Right lobe of liver (tissue), 6 donors: ENCODE measurements at regions not wholly inside any gene's neighbourhood (a gene's known extent, or its start where the extent isn't known, plus 50 kb on each side); places are given as distances from the start of the nearest gene placed in this dataset.

ENCODE experiments used
- ATAC-seq, 4 donors: fragments of 200-7000 bp; cut with Tn5 transposase; one replicate each; pipeline ENCODE4 v1.9.1; 2020; ENCODE audit warnings: mild to moderate bottlenecking in 4 of 4, moderate library complexity in 4 of 4
- DNase-seq, 3 donors: peaks; one replicate each; pipeline ENCODE4 v3.0.0-alpha.2; 2020
- H3K27ac ChIP-seq, 3 donors: fragments of 200-600 bp; one replicate each; pipeline ENCODE4 v1.8.0; 2022
- H3K27me3 ChIP-seq, 2 donors: fragments of 200-600 bp; one replicate each; pipeline ENCODE4 v1.8.0; 2022
- H3K36me3 ChIP-seq, 4 donors: fragments of 200-600 bp; sonication (generic) in 1 of 4; one replicate each; pipeline versions ENCODE4 v1.5.1 to v1.8.0; 2017 to 2022; ENCODE audit warnings: control low read depth in 1 of 4
- H3K4me1 ChIP-seq, 4 donors: fragments of 200-600 bp; sonication (generic) in 1 of 4; one replicate each; pipeline versions ENCODE4 v1.5.1 to v1.8.0; 2017 to 2022; ENCODE audit warnings: control low read depth in 1 of 4
- H3K4me3 ChIP-seq, 3 donors: fragments of 200-600 bp; one replicate each; pipeline ENCODE4 v1.8.0; 2022
- H3K9me3 ChIP-seq, 4 donors: fragments of 200-600 bp; sonication (generic) in 1 of 4; one replicate each; pipeline versions ENCODE4 v1.5.1 to v1.8.0; 2017 to 2022; ENCODE audit warnings: control low read depth in 1 of 4
- POLR2A ChIP-seq: fragments of 450-650 bp; IDR thresholded peaks from one replicate; pipeline ENCODE4 v1.6.1; 2017; ENCODE audit warnings: antibody characterized with exemption, mild to moderate bottlenecking
- WGBS: methylation state at CpG from one replicate; pipeline ENCODE4 v1.1.6; 2018; ENCODE audit warnings: low coverage, low lambda C conversion rate; ENCODE audit not compliant: insufficient coverage; ENCODE audit errors: missing lambda C conversion rate; 5-methylcytosine and 5-hydroxymethylcytosine counted together
- intact Hi-C, 2 donors: fragments of 100-400 bp; cut with DNase I; formaldehyde crosslinking; loops; one replicate each; pipeline versions ENCODE4 v1.11.2 to v1.14.1; 2022
- TF ChIP-seq, protein P1 (sequence below), 4 donors: fragments of 200-600 bp in 3 of 4; fragments of 450-650 bp in 1 of 4; IDR thresholded peaks; one replicate each; pipeline versions ENCODE4 v1.5.1 to v1.8.0; 2016 to 2022; ENCODE audit warnings: antibody characterized with exemption in 4 of 4, mild to moderate bottlenecking in 2 of 4
- donor health status: DM: no; HTN: yes; CAD: no.
- donor health status: DM: no; HTN: no; CAD: no.
- donor health status: DM: no; HTN: no; CAD: no.
- donor health status: DM: no; HTN: yes; CAD: no.
- donor health status: DM: no; HTN: yes; CAD: no.

DNA sequence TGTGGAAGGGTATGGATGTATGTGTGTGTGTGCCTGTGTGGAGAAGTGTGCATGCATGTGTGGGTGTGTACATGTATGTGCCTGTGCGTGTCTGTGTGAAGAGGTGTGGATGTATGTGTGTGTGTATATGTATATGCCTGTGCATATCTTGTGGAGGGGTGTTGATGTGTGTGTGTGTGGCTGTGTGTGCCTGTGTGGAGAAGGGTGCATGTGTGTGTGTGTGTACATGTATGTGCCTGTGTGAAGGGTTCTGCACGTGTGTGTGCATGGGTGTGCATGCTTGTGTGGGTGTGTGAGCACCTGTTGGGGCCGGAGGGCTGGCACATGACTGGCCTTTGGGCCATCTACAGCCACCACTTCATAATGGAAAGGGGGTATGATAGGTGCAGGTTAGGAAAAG lies 291.4 kb downstream of the IRX2 start:
- H3K27me3 ChIP-seq = no peaks in the 10 kb centered on the region
- no peaks in the 10 kb centered on the region for H3K36me3 ChIP-seq
- TF ChIP-seq, protein P1, sequence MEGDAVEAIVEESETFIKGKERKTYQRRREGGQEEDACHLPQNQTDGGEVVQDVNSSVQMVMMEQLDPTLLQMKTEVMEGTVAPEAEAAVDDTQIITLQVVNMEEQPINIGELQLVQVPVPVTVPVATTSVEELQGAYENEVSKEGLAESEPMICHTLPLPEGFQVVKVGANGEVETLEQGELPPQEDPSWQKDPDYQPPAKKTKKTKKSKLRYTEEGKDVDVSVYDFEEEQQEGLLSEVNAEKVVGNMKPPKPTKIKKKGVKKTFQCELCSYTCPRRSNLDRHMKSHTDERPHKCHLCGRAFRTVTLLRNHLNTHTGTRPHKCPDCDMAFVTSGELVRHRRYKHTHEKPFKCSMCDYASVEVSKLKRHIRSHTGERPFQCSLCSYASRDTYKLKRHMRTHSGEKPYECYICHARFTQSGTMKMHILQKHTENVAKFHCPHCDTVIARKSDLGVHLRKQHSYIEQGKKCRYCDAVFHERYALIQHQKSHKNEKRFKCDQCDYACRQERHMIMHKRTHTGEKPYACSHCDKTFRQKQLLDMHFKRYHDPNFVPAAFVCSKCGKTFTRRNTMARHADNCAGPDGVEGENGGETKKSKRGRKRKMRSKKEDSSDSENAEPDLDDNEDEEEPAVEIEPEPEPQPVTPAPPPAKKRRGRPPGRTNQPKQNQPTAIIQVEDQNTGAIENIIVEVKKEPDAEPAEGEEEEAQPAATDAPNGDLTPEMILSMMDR (IDR thresholded peaks at IDR 0.05) = no peak
- no peak overlapping the region for H3K27ac ChIP-seq
- 33% methylated on average over 3 of the region's 3 CpGs for WGBS
- DNase-seq (no peak), ATAC-seq (no peak)
- no peaks in the 10 kb centered on the region for H3K4me1 ChIP-seq
- intact Hi-C loops = no loop called here
- no peaks in the 10 kb centered on the region for H3K9me3 ChIP-seq
- no peak overlapping the region for H3K4me3 ChIP-seq

DNA sequence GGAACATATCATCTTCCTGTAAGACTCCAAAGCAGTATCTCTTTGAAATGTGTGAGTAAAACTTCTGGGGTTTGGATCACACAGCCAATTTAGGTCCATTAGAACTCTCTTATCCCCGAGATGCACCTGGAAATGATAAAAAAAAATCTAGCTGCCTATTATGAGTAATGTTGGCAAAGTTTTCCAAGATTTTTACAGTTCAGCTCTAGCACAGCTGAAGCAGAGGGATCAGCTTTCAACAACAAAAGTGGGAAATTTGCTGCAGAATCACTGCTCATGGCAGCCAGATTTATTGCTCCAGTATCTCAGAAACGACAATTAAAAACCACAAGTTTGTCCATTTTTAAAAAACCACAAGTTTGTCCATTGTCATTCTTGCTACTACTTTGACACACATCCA lies 292.2 kb downstream of the IRX2 start:
- DNase-seq = no peak
- Histone ChIP-seq H3K27ac (no peak overlapping the region), H3K4me3 (no peak overlapping the region), H3K27me3 (no peaks in the 10 kb centered on the region), H3K36me3 (no peaks in the 10 kb centered on the region), H3K9me3 (no peaks in the 10 kb centered on the region), H3K4me1 (no peaks in the 10 kb centered on the region)
- intact Hi-C loops = no loop called here
- no peak for ATAC-seq
- WGBS = 3% methylated on average over 2 of the region's 2 CpGs
- no peak for TF ChIP-seq POLR2A
- TF ChIP-seq, protein P1 (IDR thresholded peaks at IDR 0.05) = no peak

DNA sequence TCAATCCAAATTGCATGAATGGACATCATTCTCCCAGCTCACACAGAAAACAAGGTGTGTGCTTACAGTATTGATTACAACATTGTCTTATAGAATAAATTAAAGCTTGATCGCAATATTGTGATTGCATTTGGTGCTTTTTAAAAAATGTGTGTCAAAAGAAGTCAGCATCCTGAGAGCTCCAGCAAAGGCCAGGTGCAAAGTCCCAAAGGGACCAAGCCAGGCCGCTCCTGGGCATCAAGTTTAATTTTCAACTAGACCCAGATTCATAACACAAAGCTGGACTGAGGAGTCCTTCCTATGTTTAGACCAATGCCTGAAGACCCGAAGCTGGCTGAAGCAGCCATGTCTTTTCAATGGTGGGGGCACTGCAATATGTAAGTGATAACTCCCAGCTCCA lies 295.6 kb downstream of the IRX2 start:
- no peak for ATAC-seq
- WGBS = 49% methylated on average over 3 of the region's 3 CpGs
- intact Hi-C loops = no loop called here

DNA sequence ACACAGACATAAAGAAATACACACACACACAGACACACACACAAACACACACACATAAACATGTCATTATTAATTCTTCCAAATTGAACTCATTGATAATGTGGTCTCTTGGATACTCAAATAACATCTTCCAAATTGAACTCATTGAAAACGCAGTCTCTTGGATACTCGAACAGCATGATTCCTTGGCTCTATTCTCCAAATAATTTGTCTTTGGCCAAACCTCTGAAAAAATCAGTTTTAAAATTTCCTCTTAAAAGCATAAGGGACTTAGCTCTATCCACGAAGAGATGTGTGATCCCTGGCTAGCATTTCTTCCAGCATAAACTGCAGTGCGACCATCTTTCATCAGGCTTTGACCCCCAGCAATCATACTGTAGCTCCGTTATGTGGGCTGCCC lies 296.6 kb downstream of the IRX2 start:
- intact Hi-C loops = no loop called here
- 66% methylated on average over 5 of the region's 5 CpGs for WGBS
- Histone ChIP-seq H3K27me3 (no peaks in the 10 kb centered on the region), H3K4me3 (no peak overlapping the region), H3K9me3 (no peaks in the 10 kb centered on the region), H3K4me1 (no peaks in the 10 kb centered on the region), H3K27ac (no peak overlapping the region), H3K36me3 (no peaks in the 10 kb centered on the region)
- TF ChIP-seq, protein P1 (IDR thresholded peaks at IDR 0.05) = no peak
- no peak for TF ChIP-seq POLR2A
- ATAC-seq (no peak), DNase-seq (no peak)

More for the DNA sequence above, 295.6 kb downstream of the IRX2 start:
- H3K36me3 ChIP-seq = no peaks in the 10 kb centered on the region
- TF ChIP-seq, protein P1 (IDR thresholded peaks at IDR 0.05) = no peak
- TF ChIP-seq POLR2A = no peak
- no peak overlapping the region for H3K4me3 ChIP-seq
- no peak overlapping the region for H3K27ac ChIP-seq
- H3K4me1 ChIP-seq = no peaks in the 10 kb centered on the region
- H3K9me3 ChIP-seq = no peaks in the 10 kb centered on the region
- H3K27me3 ChIP-seq = no peaks in the 10 kb centered on the region
- no peak for DNase-seq

DNA sequence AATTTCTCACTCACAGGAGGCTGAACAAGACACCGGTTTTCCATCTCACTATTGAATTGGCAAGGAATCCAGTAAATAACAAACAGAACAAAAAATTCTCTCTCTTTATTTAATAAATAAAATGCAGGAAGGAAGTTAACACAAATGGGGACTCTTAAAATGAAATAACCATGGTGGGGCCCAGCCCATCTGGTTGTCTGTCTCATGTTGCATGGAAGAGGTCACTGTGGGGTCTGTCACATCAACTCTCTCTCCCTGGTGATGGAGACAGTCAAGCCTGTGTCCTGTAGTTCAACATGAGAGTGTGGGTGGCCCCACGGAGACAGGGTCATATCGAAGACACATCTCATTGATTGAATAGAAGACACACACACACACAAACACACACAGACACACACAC lies 297.7 kb downstream of the IRX2 start:
- Histone ChIP-seq H3K27ac (no peak overlapping the region), H3K9me3 (no peaks in the 10 kb centered on the region), H3K36me3 (no peaks in the 10 kb centered on the region), H3K4me1 (no peaks in the 10 kb centered on the region), H3K4me3 (no peak overlapping the region), H3K27me3 (no peaks in the 10 kb centered on the region)
- WGBS = 66% methylated on average over 3 of the region's 3 CpGs
- TF ChIP-seq POLR2A = no peak
- TF ChIP-seq, protein P1 (IDR thresholded peaks at IDR 0.05) = no peak
- ATAC-seq = no peak
- intact Hi-C loops = no loop called here
- DNase-seq = no peak
